ENCODE measurements at regions not wholly inside any gene's neighbourhood (a gene's known extent, or its start where the extent isn't known, plus 50 kb on each side); places are given as distances from the start of the nearest gene placed in this dataset.

GRCh38 chr4:45661893-45662292 lies 462.0 kb downstream of the GABRG1 start:
- no peak for TF ChIP-seq CTCF (IDR thresholded peaks at IDR 0.05)
- TF ChIP-seq POLR2A (IDR thresholded peaks at IDR 0.05): no peak
